ENCODE measurements at regions not wholly inside any gene's neighbourhood (a gene's known extent, or its start where the extent isn't known, plus 50 kb on each side); places are given as distances from the start of the nearest gene placed in this dataset.
A peak's percentile ranks its signal among the peaks of the same experiment; 100 is the strongest.

DNA sequence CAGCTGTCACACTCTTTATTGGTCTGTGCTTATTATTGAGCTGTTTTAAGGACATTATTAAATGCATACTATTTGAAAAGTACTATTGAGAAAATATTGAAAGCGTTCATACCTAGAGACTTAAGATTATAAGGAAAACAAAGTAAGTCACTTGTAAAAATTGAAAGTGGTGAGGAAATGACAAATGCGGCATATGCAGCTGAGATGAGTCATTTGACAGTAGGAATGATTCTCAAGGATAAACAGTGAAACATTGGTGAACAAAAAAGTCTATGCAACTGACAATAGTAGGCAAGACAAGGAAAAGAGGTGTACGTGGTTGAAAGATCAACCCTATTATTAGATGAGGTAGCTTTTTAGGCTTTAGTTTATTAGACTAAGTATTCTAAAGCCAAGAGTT, 82.6 kb upstream of the MAP10 start:
- no peaks in the 10 kb centered on the region for H3K27me3 Mint-ChIP-seq (ENCODE audit: unreplicated experiment)
- H3K4me1 Mint-ChIP-seq (ENCODE audit: unreplicated experiment) = peaks cover 14% of the 10 kb centered on the region
- H3K36me3 Mint-ChIP-seq (ENCODE audit: low read depth, unreplicated experiment) = peaks cover 4% of the 10 kb centered on the region

DNA sequence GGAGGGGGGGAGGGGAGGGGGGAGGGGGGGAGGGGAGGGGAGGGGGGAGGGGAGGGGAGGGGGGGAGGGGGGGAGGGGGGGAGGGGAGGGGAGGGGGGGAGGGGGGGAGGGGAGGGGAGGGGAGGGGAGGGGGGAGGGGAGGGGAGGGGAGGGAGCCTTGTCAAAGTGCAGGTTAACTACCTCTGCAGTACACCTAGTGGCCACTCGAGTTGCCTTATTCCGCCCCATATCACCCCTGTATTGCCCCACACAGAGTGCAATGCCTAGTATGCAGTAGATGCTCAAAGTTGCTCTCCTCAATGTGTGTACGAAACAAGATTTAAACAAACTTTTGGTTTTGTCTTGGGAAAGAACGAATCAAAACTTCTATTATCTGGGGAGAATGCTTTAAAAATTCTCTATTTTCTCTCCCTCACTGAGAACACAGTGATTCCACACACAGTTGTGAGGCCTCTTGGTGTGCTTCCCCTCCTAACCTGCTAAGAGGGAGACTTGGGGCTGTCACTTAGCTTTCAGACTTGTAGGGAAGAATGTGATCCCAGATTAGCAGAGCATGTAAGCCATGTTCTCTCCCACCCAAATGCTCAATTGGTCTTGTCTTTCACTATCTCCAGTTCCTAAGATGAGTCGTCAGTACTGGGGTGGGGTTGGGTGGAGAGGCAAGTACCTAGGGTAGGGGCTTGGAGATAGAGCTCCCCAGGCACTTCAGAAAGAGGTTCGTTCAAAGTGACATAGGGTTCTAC, 79.7 kb upstream of the MAP10 start:
- H3K27ac Mint-ChIP-seq (ENCODE audit: unreplicated experiment) = peak overlapping the region; percentile 86
- H3K9me3 Mint-ChIP-seq (ENCODE audit: unreplicated experiment) = no peaks in the 10 kb centered on the region
- no peaks in the 10 kb centered on the region for H3K36me3 Mint-ChIP-seq (ENCODE audit: low read depth, unreplicated experiment)
- no peak overlapping the region for H3K4me3 Mint-ChIP-seq (ENCODE audit: unreplicated experiment)
- peak; percentile 11 for DNase-seq (ENCODE audit: low spot score)
- TF ChIP-seq, protein P1, sequence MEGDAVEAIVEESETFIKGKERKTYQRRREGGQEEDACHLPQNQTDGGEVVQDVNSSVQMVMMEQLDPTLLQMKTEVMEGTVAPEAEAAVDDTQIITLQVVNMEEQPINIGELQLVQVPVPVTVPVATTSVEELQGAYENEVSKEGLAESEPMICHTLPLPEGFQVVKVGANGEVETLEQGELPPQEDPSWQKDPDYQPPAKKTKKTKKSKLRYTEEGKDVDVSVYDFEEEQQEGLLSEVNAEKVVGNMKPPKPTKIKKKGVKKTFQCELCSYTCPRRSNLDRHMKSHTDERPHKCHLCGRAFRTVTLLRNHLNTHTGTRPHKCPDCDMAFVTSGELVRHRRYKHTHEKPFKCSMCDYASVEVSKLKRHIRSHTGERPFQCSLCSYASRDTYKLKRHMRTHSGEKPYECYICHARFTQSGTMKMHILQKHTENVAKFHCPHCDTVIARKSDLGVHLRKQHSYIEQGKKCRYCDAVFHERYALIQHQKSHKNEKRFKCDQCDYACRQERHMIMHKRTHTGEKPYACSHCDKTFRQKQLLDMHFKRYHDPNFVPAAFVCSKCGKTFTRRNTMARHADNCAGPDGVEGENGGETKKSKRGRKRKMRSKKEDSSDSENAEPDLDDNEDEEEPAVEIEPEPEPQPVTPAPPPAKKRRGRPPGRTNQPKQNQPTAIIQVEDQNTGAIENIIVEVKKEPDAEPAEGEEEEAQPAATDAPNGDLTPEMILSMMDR (IDR thresholded peaks at IDR 0.05; ENCODE audit: unreplicated experiment) = no peak
- H3K4me1 Mint-ChIP-seq (ENCODE audit: unreplicated experiment) = peaks cover 17% of the 10 kb centered on the region
- no peaks in the 10 kb centered on the region for H3K27me3 Mint-ChIP-seq (ENCODE audit: unreplicated experiment)

More for the DNA sequence above, 82.6 kb upstream of the MAP10 start:
- H3K4me3 Mint-ChIP-seq (ENCODE audit: unreplicated experiment) = no peak overlapping the region
- H3K27ac Mint-ChIP-seq (ENCODE audit: unreplicated experiment) = no peak overlapping the region
- TF ChIP-seq, protein P1 (IDR thresholded peaks at IDR 0.05; ENCODE audit: unreplicated experiment) = no peak
- no peak for DNase-seq (ENCODE audit: low spot score)
- H3K9me3 Mint-ChIP-seq (ENCODE audit: unreplicated experiment) = no peaks in the 10 kb centered on the region

DNA sequence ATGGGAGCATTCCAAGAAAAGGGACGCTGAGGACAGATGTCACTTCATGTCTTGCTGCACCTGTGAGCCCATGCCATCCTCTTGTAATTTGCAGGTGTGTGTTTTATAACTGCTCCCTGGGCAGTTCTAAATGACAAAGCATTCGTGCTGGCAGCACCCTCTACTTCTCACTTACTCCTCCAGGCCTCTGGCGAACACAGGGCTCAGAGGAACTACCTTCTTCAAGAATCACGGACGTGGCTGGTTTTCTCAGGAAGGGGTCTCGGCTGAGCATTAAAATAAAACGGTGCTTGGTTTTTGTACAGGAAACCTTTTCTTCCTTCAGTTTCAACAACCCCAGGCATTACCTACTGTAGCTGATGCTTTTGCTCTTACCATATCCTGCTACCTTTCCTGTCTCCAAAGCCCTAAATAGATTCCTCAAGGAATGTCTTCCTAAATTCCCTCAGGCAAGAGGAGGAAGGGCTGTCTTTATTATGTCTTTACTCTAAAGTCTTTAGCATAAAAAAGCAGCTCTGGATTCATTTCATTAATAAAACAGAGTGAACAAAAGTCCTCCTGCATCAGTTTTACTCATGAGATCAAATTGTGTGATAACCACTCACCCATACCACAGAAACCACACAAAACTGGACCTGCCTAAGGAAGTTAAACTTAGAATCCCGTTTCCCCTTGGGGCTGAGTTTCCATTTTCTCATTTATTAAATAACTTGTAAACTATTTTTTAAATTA, 79.0 kb upstream of the MAP10 start:
- Mint-ChIP-seq H3K4me3 (ENCODE audit: unreplicated experiment) (no peak overlapping the region), H3K27me3 (ENCODE audit: unreplicated experiment) (no peaks in the 10 kb centered on the region), H3K27ac (ENCODE audit: unreplicated experiment) (peak overlapping the region; percentile 86), H3K4me1 (ENCODE audit: unreplicated experiment) (peaks cover 17% of the 10 kb centered on the region), H3K36me3 (ENCODE audit: low read depth, unreplicated experiment) (no peaks in the 10 kb centered on the region), H3K9me3 (ENCODE audit: unreplicated experiment) (no peaks in the 10 kb centered on the region)
- TF ChIP-seq, protein P1 (IDR thresholded peaks at IDR 0.05; ENCODE audit: unreplicated experiment) = no peak
- peak; percentile 19 for DNase-seq (ENCODE audit: low spot score)

DNA sequence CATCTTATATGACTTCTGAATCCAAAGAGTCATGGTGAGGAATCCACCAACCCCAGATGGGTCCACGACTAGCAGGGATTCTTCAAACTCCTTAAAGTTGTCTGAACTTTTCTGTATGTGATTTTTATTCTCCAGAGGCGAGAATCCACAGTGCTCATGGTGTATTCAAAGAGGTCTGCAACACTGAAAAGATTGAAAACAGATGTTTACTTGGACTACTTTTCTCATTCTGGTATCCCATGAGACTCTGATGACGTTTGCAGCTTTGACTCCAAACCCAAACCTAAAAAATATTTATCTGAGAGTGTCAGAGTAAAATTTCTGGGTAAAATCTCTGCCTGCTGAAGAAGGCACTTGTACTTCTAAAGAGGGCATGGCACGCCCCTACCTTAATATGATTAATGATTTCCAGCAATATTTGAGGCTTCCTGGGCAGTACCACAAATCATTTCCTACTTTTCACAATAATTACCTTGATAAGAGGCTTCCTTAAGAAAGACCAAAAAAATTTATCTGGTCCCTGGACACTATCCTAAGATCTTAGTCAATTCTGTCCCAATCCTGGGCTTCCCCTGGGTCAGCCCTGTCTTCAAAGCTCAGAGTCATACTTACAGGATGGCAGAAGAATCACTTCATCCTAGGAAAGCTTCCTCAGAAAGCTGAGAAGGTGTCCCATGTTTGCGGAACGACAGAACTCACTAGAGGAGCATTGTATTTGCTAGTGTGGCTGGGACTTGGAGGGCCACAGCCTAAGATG, 76.5 kb upstream of the MAP10 start:
- Mint-ChIP-seq H3K4me3 (ENCODE audit: unreplicated experiment) (no peak overlapping the region), H3K36me3 (ENCODE audit: low read depth, unreplicated experiment) (no peaks in the 10 kb centered on the region), H3K9me3 (ENCODE audit: unreplicated experiment) (no peaks in the 10 kb centered on the region), H3K27ac (ENCODE audit: unreplicated experiment) (no peak overlapping the region), H3K4me1 (ENCODE audit: unreplicated experiment) (peaks cover 17% of the 10 kb centered on the region), H3K27me3 (ENCODE audit: unreplicated experiment) (no peaks in the 10 kb centered on the region)
- TF ChIP-seq, protein P1 (IDR thresholded peaks at IDR 0.05; ENCODE audit: unreplicated experiment) = no peak
- no peak for DNase-seq (ENCODE audit: low spot score)
